ENCODE measurements at regions not wholly inside any gene's neighbourhood (a gene's known extent, or its start where the extent isn't known, plus 50 kb on each side); places are given as distances from the start of the nearest gene placed in this dataset.

DNA sequence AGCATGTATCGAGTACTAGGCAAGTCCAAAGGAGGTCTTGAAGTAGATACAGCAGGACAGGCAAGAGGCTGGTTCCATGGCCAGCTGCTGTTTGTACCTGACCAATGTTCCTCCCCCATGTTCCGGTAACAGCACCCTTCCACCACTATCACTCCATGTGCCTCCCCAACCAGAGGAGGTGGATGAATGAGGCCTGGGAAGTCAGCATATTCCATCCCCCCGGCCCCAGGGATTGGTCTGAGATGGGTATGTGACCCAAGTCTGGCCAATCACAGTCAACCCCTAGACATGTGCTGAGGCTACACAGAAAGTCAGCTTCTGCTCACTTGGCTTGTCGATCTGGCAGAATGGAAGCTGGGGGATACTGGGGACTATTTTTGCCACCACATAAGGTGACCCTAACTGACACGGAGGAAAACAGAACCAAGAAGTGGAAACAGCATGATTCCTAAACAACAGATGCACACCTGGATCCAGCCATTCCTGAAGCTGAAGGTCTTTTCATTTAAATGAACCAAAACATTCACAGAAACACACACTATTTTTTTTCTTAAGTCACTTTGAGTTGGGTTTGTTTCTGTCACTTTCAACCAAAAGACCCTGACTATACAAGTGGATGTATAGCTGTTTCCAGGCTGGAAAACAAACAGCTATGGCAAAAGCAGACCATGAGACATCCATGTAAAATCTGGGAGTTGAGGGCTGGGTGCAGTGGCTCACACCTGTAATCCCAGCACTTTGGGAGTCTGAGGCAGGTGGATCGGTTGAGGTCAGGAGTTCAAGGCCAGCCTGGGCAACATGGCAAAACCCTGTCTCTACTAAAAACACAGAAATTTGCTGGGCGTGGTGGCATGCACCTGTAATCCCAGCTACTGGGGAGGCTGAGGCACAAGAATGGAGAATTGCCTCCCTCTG is 70.4 kb upstream of the PTPN1 start:
- no peak overlapping the region for H3K4me3 ChIP-seq (replicated peaks; ENCODE audit: low read depth, low read length)
- no peak for DNase-seq (ENCODE audit: extremely low read depth, insufficient read length)
- TF ChIP-seq, protein P1, sequence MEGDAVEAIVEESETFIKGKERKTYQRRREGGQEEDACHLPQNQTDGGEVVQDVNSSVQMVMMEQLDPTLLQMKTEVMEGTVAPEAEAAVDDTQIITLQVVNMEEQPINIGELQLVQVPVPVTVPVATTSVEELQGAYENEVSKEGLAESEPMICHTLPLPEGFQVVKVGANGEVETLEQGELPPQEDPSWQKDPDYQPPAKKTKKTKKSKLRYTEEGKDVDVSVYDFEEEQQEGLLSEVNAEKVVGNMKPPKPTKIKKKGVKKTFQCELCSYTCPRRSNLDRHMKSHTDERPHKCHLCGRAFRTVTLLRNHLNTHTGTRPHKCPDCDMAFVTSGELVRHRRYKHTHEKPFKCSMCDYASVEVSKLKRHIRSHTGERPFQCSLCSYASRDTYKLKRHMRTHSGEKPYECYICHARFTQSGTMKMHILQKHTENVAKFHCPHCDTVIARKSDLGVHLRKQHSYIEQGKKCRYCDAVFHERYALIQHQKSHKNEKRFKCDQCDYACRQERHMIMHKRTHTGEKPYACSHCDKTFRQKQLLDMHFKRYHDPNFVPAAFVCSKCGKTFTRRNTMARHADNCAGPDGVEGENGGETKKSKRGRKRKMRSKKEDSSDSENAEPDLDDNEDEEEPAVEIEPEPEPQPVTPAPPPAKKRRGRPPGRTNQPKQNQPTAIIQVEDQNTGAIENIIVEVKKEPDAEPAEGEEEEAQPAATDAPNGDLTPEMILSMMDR (IDR thresholded peaks at IDR 0.05; ENCODE audit: insufficient read depth, low read length, poor library complexity, severe bottlenecking): no peak

DNA sequence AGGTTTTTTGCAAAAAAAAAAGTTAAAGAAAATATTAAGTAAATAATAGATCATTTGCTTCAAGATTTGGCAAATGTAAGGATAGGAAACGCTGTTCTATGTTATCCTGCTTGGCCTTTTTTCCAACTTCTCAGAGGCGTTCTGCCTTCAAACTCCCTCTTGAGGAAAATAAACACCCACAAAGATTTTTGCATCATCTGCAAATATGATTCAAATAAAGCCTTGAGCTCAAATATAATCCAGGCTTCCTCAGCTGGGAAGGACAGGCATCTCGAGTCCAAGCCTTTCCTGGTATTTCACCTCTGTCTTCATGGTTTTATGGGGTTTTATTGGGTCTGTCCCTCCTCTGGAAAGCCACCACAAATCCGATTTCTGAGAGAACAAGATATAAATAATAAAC is 67.7 kb upstream of the PTPN1 start:
- TF ChIP-seq, protein P1 (IDR thresholded peaks at IDR 0.05; ENCODE audit: insufficient read depth, low read length, poor library complexity, severe bottlenecking): no peak
- H3K4me3 ChIP-seq (replicated peaks; ENCODE audit: low read depth, low read length): no peak overlapping the region
- H3K27me3 ChIP-seq (replicated peaks; ENCODE audit: control insufficient read depth, insufficient read depth, low read length): no peaks in the 10 kb centered on the region; the same call in 1 of the 2 replicates
- no peak for DNase-seq (ENCODE audit: extremely low read depth, insufficient read length)
- no peaks in the 10 kb centered on the region for H3K36me3 ChIP-seq (ENCODE audit: control insufficient read depth, insufficient read depth, low read length)

More for the DNA sequence above, 70.4 kb upstream of the PTPN1 start:
- Histone ChIP-seq H3K36me3 (ENCODE audit: control insufficient read depth, insufficient read depth, low read length) (no peaks in the 10 kb centered on the region), H3K27me3 (replicated peaks; ENCODE audit: control insufficient read depth, insufficient read depth, low read length) (no peaks in the 10 kb centered on the region; the same call in 1 of the 2 replicates)

GRCh38 chr20:50445354-50446151 is 64.6 kb upstream of the PTPN1 start:
- Histone ChIP-seq H3K27me3 (replicated peaks; ENCODE audit: control insufficient read depth, insufficient read depth, low read length) (no peaks in the 10 kb centered on the region), H3K36me3 (ENCODE audit: control insufficient read depth, insufficient read depth, low read length) (no peaks in the 10 kb centered on the region), H3K4me3 (replicated peaks; ENCODE audit: low read depth, low read length) (no peak overlapping the region)
- TF ChIP-seq, protein P1 (IDR thresholded peaks at IDR 0.05; ENCODE audit: insufficient read depth, low read length, poor library complexity, severe bottlenecking): no peak
- no peak for DNase-seq (ENCODE audit: extremely low read depth, insufficient read length)

- TF ChIP-seq, protein P1 (IDR thresholded peaks at IDR 0.05; ENCODE audit: insufficient read depth, low read length, poor library complexity, severe bottlenecking): no peak
- no peak for DNase-seq (ENCODE audit: extremely low read depth, insufficient read length)
- Histone ChIP-seq H3K4me3 (replicated peaks; ENCODE audit: low read depth, low read length) (no peak overlapping the region), H3K36me3 (ENCODE audit: control insufficient read depth, insufficient read depth, low read length) (no peaks in the 10 kb centered on the region), H3K27me3 (replicated peaks; ENCODE audit: control insufficient read depth, insufficient read depth, low read length) (no peaks in the 10 kb centered on the region)
These were observed 63.7 kb upstream of the PTPN1 start for GRCh38 chr20:50446351-50447101.

DNA sequence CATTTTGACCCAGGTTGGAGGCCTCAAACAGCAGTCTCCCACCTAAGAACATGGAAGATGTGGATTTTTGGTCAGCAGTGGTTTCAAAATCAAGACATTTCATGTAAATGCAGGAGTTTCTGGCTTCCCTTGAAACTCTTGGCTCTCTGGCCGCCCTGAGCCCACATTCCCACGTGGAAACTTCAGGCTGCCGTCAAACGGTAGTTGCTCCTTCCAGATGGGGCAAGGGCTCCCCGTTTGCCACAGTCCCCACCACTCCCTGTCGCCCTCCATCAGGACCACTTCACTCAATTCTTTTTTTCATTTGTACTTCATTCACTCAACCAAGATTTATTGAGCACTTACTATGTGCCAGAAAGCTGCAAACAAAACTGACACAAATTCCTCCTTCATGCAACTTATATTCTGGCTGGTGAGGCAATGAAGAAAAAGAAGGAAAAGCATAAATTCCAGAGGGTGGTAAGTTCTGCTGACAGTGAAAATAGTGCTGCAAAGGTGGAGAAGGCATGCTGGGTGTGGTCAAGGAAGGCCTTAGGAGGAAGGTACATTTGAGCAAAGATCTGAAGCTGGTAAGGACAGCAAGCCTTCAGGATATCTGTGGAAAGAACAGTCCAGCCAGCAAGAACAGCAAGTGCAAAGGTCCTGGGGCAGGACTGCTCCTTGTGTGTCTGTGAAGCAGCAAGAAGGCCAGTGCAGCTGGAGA is 62.9 kb upstream of the PTPN1 start:
- Histone ChIP-seq H3K27me3 (replicated peaks; ENCODE audit: control insufficient read depth, insufficient read depth, low read length) (no peaks in the 10 kb centered on the region), H3K36me3 (ENCODE audit: control insufficient read depth, insufficient read depth, low read length) (no peaks in the 10 kb centered on the region), H3K4me3 (replicated peaks; ENCODE audit: low read depth, low read length) (no peak overlapping the region)
- TF ChIP-seq, protein P1 (IDR thresholded peaks at IDR 0.05; ENCODE audit: insufficient read depth, low read length, poor library complexity, severe bottlenecking): no peak
- DNase-seq (ENCODE audit: extremely low read depth, insufficient read length): no peak
